GM12865 (cell line): ENCODE measurements at regions not wholly inside any gene's neighbourhood (a gene's known extent, or its start where the extent isn't known, plus 50 kb on each side); places are given as distances from the start of the nearest gene placed in this dataset.

ENCODE experiments used
- DNase-seq: peaks from one replicate; pipeline ENCODE4 v3.0.0; 2010; ENCODE audit warnings: low read depth
- H3K4me3 ChIP-seq: 2 replicates; pipeline ENCODE4 v1.5.1; 2011; ENCODE audit warnings: mild to moderate bottlenecking, low read depth, low read length, control low read depth
- TF ChIP-seq, protein P1 (sequence below): IDR thresholded peaks from 2 replicates; pipeline ENCODE4 v1.5.1; 2011; ENCODE audit warnings: low read length, control low read depth, low read depth, inconsistent platforms; ENCODE audit not compliant: insufficient read depth; ENCODE audit errors: missing control alignments

DNA sequence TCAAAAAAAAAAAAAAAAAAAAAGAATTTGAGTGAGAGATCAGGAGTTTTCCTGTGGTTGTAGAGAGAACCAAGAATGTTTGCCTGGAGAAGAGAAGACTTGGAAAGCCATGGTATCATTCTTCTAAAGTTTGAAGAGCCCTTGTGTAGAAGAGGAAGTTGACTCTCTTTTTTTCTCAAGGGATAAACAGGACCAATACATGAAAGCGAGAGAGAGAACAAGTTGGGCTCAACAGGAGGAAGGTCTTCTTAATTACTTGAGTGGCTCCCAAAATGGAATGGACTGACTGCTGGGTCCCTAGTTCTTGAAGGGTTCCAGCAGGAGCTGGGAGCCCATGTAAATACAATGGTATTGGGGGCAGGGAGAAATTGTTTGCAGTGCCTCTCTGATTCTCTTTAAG, 173.3 kb upstream of the ADO start:
- no peak for DNase-seq
- TF ChIP-seq, protein P1, sequence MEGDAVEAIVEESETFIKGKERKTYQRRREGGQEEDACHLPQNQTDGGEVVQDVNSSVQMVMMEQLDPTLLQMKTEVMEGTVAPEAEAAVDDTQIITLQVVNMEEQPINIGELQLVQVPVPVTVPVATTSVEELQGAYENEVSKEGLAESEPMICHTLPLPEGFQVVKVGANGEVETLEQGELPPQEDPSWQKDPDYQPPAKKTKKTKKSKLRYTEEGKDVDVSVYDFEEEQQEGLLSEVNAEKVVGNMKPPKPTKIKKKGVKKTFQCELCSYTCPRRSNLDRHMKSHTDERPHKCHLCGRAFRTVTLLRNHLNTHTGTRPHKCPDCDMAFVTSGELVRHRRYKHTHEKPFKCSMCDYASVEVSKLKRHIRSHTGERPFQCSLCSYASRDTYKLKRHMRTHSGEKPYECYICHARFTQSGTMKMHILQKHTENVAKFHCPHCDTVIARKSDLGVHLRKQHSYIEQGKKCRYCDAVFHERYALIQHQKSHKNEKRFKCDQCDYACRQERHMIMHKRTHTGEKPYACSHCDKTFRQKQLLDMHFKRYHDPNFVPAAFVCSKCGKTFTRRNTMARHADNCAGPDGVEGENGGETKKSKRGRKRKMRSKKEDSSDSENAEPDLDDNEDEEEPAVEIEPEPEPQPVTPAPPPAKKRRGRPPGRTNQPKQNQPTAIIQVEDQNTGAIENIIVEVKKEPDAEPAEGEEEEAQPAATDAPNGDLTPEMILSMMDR, result no peak

DNA sequence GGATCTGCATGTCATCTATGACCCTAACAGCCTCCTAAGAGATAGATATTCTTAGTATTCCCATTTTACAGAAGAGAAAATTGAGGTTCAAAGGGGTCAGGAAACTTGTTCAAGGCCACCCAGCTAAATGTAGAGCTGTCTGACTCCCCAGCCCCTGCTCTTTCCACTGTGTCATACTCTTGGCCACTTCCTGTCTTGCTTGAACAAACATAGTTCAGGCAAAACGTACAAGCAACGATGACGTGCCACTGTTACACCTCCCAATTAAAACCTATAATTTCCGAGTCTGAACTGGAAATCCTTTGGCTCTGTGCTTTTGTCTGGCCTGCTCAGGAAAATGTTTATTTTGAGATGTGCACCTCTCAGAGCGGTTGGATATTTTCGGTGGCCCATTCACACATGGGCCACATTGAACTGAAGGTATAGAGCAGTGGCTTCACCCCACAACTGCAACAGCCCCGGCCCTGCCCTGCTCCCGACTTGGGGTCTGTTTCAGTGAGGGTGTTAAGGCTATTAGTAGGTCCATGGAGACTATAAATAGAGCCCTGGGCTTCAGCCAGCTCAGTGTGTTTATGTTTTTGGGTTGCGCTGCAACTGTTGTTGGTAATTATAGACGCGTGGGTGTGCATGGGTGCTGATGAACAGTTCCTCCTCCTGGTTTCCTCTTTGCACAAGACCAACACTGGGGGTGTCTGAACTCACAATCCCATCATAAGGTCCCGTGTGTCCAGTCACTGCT, 172.3 kb upstream of the ADO start:
- TF ChIP-seq, protein P1, result no peak
- DNase-seq, result peak; percentile 88
- H3K4me3 ChIP-seq, result peak overlapping the region; percentile 29

More for the DNA sequence above, 173.3 kb upstream of the ADO start:
- no peak overlapping the region for H3K4me3 ChIP-seq

DNA sequence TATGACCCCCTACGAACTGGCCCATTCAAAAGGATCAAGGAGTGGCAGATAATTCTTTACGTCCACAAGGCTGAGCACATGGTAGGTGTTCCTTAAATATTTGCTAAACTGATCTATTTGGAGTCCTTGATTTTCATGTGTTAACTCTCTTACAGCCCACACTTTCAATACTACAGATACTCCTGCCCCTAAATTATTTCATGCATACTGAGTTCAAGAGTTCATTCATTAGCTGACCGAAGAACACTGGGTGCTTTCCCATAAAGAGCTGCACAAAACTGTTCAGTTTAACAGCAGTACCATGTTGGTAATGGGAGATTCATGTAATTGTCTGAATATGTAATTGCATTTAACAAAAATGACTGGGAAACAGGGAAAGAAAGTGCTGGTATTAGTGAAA, 170.5 kb upstream of the ADO start:
- no peak overlapping the region for H3K4me3 ChIP-seq
- DNase-seq, result no peak
- TF ChIP-seq, protein P1, result no peak

DNA sequence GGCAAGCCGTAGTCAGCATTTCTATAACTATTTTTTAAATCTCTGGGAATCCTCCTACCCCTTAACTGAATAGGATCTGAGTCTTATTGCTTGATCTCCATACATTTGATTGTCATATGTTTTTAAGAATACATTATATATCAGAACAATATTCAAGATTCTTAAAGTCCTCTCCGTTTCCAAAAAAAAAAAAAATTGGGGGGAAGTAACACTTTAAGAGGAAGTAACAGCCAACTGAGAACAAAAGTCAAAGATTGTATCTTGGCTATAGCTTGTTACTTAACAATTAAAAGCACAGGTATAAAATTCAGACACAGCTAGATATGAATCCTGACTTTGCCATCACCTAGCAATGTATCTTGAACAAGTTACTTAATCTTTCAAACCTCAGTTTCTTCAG, 169.9 kb upstream of the ADO start:
- TF ChIP-seq, protein P1, result no peak
- DNase-seq, result no peak
- H3K4me3 ChIP-seq, result no peak overlapping the region

DNA sequence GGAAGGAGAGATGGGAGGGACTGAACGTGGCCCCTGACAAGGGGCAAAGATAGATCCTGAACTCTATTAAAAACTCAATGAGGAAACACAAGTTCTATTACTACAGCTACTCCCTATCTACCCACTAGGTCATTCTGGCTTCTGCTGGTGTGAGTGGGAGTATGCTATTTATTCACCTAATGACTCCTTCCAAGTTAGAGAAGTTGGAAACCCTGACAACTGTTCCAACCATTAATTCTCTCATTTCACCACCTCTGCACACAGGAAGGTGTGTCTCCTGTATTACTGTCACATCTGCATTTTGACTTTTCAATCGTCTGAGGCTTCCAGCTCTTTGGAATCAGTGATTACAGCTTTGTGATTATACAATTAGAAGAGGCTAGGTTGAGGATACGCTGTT, 169.4 kb upstream of the ADO start:
- TF ChIP-seq, protein P1, result no peak
- no peak overlapping the region for H3K4me3 ChIP-seq
- no peak for DNase-seq

DNA sequence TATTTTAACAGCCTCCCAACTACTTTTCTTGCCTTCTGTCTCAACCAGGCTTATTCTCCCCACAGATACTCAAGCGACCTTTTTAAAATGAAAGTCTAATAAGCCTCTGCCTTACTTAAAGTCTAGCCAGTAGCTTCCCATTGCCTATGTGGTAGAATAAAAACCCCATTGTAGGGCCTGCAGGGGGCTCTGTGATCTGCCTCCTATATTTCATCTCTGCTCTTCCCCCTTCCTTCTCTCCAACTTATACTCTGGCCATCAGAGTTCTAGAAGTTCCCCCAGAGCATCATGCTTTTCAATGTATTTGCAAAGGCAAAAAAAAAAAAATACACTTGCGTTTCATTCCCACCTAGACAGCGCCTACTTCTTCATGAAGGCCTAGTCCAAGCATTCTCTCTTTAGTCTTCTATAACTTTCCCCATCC, 167.7 kb upstream of the ADO start:
- peak; percentile 41 for DNase-seq
- peak overlapping the region; percentile 33 for H3K4me3 ChIP-seq
- TF ChIP-seq, protein P1, result no peak
